Stimulated activated naive CD4-positive, alpha-beta T cell treated with Interleukin-2 at 50 U/mL for 16 hours (primary cell): ENCODE measurements at regions not wholly inside any gene's neighbourhood (a gene's known extent, or its start where the extent isn't known, plus 50 kb on each side); places are given as distances from the start of the nearest gene placed in this dataset.
"Not testable (repeated sequence)": the region's sequence is repeated elsewhere in the genome, so short reads cannot be mapped to it uniquely, and the experiment has no call there.

Experiments used
- DNase-seq: peaks from one replicate; lab custom pipeline; 2025; lab: John Stamatoyannopoulos, UW

DNA sequence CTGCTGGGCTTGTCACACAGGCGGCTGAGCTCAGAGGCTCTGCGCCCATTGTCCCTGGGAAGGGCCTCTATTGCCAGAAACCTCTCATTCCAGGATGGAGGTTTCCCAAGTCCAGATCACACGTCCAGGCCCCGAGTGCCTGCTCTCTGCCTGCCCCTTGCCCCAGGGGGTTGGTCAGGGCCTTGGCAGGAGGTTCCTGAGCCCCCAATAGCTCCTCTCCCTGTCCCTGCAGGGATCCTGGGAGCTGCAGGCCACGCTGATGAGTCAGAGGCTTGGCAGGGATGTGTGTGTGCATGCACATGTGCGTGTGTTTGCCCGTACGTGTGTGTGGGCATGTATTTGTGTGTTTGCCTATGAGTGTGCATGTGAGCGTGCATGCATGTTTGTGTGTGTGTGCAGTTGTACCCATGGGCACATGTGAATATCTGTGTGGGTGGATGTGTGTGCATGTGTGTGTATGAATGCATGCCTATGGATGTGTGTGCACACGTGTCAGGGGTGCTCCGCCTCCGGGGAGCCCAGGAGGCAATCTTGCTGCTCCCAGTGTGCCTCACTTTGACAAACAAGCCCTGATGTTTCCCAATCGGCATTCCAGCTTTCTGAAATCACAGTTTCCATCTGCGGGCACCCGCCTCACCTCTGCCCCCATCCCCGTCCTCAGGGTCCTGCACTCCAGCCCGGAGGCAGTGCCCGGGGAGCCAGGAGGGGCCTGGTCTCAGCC is 98.4 kb upstream of the GSE1 start:
- DNase-seq: no peak

DNA sequence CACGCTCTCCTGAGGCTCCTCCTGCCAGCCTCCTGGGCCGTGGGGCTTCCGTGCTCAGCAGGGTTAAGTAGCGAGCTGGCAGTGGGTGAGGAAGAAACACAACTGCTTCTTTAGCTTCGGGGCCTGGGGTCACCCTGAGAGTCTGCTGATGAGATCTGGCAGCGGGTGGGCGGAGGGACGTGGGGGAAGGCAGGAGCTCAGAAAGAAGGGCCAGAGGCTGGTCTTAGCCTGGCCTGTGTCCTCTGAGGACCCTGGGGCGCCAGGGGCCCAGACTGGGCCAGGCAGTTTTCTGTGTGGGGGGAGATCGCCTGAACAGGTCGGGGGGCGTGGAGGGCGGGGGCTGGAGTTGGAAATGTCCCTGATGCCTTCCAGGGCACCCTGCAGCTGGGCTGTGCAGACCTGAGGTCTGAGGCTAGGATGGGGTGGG is 97.8 kb upstream of the GSE1 start:
- no peak for DNase-seq

DNA sequence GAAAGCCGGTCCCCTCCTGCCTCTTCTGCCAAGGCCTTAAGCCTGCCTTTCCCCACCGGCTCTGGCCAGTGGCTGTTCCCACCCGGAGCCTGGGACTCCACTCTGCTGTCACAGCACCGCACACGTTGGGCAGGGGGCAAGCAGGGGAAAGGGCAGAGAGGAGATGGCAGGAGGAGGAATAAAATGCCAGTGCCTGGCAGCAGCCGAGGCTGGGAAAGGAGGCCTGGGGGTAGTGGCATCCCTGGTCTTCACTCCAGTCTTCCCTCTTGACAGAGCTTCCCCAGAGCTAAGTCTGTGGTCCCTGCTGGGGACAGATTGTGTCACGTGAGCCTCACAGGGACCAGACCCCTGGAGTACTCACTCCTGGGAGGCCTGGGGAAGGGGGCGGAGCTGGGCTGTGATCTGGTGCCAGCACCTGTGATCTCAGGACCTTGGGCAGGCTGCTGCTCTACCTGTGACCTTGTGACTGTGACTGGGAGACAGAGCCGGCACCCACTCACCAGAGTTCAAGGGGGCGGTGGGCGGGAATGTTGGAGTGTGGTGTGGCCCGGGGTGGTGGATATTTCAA is 97.2 kb upstream of the GSE1 start:
- no peak for DNase-seq

DNA sequence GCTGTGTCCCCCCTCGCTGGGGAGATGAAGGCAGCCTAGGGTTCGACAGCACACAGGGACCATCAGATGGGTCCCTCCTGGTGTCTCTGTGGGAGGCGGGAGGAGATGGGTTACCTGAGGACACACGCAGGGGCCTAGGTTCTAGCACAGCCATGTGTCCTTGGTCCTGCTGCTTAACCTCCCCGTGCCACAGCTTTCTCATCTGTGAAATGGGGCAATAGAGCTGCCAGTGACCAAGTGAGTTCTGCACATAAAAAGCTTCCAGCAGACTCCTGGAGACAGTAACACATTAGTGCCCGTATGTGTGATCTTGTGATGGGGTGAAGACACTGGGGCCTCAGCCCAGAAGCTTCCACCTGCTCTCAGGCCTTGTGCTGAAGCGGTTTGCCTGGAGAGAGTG is 96.0 kb upstream of the GSE1 start:
- DNase-seq: no peak

DNA sequence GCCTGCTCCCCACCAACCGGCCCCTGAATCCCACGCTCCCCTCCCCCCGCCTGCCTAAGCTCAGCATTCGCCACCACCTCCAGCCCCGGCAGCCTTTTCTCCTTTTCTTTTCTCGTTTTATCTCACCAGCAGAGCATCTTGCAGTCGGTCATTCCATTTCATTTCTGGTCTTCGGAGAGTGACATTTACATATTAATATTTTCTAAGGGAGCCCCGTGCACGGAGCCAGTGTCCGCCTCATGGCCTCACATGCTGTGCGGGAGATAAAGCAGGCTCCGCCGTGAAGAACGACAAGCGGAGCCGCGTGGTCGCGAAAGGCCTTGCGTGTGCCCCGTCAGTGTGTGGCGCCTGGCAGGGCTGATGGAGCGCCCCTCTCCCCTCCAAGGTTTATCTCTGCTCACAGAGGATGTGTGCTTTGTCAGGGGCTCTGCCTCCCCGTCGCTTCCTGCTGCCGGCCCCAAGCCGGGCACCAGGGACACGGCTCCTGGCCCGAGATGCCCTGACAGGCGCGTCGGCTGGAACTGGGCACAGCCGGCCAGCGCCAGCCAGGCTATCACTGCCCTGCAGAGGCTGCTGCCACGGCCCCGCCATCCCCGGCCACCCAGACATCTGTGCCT is 95.5 kb upstream of the GSE1 start:
- DNase-seq: no peak

DNA sequence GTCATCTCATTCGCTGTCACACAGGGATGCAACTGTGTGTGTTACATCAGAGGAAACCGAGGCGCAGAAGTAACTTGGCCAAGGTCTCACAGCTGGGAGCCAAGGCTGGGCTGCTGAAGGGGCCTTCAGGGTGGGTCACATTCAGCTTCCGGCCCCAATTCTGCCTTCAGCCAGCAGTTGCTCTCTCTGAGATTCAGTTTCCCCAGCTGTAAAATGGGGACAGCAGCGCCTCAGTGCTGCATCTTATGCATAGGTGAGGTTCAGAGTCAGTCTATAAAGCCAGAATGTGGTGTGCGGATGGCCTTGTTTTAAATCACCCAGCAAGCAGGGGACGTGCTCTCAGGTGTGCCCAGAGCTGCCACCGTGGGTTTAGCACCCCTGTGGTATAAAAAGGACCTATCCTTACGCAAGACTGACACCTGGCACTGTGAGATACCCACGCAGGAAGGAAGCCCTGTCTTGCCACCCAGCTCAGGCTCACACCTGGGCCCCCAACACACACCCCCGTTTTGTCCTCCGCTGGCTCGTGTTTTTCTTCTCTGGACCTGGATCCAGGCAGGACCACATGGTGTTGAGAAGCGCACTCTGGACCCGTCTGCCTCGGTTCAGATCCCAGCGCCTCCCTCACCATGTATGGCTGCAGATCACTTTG is 94.6 kb upstream of the GSE1 start:
- DNase-seq: no peak

DNA sequence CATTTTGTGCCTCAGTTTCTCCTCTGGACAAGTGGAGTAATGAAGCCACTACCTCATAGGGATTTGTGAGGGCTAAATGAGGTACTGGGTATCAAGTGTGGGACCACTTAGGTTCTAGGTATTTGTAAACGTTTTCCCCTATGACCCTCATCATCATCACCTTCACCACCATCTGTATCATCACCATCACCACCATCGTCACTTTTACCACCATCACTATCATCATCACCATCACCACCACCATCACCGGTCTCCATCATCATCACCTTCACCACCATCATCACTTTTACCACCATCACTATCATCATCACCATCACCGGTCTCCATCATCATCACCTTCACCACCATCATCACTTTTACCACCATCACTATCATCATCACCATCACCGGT is 94.1 kb upstream of the GSE1 start:
- DNase-seq: not testable (repeated sequence)

DNA sequence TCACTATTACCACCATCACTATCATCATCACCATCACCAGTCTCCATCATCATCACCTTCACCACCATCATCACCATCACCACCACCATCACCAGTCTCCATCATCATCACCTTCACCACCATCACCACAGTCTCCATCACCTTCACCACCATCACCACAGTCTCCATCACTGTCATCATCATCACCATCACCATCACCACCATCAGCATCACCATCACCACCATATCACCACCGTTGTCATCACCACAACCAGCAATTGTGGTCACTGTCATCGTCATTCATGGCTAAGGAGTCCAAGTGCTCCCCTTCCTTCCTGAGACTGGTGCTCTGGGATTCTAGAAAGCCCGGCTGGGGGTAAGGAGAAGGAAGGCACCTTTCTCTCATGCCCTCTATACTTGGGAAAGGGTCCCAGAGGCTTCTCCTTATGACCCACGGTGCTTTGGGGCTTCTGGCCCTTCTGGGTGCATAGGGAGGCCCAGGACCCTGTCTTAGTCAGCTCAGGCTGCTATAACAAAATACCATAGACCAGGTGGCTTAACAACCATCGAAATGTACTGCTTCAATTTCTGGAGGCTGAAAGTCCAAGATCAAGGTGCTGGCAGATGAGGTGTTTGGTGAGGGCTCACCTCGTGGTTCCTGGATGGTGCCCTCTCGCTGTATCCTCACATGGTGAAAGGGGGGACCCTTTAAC is 93.4 kb upstream of the GSE1 start:
- no peak for DNase-seq

DNA sequence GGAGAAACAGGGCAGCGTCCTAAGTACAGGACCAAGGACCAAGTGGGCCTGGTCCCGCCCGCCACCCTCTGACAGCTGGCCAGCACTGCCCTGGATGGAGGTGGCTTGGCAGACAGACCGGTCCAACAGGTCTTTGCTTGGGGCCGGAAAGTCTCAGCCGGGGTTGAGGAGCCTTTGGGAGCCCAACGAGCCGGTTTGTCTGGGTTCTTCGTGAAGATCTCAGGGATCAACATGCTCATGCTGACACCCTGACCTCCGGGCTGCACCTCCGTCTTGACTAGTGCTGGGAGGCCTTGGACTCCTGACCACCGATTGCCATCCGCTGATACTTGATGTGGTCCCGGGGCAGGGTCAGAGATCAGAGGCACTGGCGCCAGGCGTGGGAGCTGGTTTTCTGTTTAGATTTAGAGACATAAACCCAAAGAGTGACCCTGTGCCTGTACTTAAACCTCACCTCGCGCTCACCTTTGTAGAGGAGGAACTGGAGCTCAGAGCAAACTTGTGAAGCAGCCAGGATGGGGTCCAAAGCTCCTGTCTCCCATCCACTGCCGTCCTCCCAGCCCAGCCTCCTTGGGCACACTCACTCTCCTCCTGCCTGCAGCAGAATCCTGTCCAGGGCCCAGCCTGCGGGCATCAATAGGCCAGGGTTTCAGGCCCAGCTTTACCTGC is 92.1 kb upstream of the GSE1 start:
- no peak for DNase-seq

DNA sequence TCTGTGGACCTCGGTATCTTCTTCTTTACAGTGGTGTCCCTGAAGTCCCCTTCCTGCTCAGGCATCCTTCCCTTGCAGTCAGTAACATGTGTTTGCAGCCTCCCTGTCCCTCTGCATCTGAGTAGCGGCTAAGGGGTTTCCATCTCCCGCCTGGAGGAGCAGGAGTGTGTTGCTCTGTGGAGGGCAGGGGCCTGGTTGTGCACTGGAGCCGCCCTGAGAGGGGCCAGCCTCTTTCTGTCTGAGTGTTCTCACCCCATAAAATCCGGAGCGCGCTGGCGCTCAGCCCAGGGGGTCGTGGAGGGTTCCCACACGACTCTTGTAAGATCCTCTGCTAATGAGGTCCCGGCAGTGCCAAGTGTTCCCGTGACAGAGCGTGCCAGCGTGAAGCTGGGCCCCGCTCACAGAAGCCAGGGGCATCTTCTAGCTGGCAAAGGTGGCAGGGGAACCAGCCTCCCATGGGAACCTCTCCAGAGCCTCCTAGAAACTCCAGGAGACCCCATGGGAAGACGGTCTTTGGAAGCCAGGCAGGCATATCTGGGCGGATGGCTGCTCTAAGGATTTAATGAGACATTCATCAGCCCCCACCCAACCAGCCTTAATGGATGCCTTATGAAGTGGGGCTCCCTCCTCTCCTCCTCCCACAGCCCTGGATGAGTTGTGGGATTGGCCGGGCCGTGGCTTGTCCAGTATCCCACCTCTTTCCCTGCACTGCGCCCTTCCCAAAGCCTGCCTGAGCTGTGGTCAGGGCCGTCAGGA is 91.4 kb upstream of the GSE1 start:
- no peak for DNase-seq

DNA sequence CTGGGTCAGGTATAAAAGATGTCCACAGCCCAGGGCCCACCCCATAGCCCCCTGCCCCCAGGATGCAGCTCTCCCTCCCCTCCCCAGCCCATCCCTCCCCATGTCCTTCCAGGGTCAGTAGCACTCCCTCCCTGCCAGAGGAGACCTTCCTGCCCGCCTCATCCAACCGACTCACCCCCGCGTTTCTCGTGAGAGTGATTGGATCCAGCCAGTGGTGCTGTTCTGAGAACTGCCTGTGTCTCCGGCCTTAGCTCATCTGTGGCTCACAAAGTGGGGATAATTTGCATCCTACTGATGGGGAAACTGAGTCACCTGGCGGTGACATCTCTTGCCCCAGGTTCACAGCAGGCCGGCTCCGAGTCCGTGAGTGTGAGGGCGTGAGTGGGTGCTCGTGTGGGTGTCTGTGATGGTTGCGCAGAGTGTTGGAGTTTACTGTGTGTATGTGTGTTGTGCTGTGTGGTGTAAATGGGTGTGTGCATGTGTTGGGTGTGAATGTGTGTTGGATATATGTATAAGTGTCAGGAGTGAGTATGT is 90.7 kb upstream of the GSE1 start:
- no peak for DNase-seq

DNA sequence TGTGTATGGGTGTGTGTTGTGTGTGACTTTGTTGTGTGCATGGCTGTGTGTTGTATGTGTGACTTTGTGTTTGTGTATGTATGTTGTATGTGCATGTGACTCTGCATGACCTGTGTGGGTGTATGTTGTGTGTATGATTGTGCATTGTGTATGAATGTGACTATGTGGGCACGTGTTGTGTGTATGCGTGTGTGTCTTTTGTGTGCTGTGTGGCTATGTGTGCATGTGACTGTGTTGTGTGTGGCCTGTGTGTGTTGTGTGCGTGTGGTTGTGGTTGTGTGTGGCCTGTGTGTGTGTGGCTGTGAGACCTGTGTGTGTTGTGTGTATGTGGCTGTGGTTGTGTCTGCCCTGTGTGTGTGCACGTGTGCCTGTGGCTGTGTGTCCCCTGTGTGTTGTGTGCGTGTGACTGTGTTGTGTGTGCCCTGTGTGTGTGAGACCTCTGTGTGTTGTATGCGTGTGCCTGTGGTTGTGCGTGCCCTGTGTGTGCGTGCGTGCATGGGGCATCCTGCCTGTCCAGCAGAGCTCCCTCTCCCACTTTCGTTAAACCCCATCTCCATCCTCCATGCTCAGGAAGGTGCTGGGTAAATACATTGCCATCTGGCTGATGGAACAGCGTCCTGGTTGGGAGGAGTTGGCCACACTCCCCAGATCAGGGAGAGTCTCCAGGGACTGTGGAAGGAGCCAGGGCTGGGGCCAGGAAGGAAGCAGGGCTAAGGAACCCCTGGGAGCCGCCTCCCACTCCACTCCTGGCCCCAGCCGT is 90.1 kb upstream of the GSE1 start:
- DNase-seq: no peak

DNA sequence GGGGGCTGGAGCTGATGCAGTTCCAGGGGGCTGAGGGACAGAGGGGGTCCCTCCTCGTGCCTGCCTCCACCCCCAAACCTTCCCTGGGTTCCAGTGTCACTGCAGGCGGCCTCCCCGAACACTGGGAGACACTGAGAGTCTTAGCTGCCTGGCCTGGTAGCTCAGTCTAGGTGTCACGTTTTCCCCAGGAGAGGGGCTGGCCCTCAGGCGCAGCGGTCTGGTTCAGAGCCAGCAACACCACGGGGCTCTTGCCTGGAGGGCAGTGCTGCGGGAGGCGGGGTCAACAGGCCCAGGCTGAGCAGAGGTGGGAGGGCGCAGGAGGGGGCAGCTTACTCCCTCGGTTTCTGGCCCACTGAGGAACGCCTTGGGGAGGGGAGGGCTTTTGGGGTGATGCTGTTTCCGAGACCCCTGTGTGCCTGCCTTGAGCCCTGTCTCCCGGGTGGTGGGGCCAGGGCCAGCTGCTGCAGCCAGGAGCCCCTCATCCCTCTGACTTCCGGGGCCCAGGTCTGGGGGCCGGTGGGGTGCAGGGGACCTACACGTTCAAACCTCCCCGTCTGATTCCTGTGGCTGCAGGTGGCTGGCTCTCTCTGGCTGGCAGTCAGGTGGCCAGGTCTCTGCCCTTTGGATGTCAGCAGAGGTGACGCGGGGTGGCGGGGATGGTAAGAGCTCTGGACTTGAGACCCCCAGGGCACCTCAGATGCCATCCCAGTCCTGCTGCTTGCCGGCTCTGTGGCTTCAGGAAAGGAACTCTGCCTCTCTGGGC is 89.3 kb upstream of the GSE1 start:
- no peak for DNase-seq

DNA sequence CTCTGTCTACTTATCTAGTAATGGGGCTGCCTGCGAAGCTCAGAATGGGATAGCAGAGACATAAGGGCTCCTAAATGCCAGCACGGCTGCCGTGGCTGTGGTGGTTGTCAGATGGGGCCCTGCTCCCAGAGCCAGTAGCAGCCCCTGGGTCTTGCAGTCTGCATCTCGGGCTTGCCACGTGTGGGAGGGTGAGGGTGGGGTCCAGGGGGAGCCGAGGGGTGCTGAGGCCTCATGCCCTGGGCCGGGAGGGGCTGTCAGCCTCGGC is 88.8 kb upstream of the GSE1 start:
- no peak for DNase-seq

DNA sequence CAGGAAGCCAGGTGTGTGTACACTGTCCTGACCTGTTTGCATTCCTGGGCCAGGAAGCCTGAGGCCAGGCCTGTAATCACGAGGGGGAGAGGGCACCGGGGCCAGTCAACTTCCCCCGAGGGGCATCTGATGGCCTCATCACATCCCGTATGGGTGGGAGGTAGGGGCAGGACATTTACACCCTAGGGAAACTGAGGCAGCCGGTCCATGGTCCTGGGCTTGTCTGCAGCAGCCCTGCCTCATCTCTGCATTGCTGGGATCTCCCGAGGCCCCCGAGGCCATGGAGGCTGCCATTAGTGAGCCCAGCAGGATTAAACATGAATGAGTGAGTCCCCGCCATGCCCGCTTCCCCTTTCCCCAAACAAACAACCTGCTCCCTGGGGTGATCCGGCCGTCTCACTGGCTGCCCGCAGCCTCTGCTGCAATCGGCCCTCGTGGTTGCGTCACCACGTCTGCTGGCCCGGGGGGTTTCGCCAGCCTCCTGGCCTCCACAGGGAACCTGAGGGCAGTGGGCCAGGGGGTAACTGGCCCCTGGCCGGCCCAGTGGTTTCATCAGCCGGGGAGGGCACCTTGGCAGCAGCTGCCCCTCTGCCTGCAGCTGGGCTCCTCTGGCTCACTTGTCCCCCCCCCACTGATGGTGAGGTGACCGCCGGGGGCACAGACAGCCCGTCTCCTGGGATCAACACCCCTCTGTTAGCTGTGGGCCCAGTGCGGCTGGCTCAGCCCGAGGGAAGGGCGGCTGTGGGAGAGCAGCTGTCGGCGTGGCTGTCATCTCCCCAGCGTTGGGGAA is 88.3 kb upstream of the GSE1 start:
- no peak for DNase-seq

DNA sequence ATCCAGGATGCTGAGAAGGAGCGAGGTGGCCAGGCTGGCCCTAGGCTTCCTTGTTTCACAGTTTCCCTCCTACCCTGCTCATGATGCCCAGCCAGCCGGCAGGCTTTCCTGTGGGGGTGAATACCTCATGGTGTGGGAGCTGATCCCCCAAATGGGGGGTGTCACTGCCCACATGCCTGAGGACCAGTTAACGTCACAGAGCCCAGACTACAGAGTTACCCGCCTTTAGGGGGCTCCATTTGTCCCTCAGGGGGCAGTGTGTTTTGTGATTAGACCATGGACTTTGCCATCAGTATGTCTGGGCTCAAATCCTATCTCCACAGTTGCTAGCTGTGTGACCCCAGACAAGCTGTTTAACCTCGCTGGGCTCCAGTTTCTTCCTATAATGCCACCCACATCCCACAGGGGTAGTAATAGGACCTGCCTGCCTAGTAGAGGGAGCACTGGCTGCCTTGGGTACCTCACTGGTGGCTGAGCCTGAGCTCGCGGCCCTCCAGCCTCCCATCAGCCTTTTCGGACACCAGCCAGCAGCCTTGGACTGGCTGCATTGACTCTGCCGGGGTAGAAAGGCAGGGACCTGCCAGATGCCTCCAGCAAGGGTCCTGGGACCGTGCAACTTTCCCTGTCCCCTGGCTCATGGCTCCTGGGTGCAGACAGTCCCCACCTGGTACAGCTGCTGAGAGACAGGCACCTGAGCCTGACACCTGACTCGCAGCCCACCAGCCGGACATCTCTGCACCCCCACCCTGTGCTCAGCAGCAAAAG is 87.5 kb upstream of the GSE1 start:
- no peak for DNase-seq

DNA sequence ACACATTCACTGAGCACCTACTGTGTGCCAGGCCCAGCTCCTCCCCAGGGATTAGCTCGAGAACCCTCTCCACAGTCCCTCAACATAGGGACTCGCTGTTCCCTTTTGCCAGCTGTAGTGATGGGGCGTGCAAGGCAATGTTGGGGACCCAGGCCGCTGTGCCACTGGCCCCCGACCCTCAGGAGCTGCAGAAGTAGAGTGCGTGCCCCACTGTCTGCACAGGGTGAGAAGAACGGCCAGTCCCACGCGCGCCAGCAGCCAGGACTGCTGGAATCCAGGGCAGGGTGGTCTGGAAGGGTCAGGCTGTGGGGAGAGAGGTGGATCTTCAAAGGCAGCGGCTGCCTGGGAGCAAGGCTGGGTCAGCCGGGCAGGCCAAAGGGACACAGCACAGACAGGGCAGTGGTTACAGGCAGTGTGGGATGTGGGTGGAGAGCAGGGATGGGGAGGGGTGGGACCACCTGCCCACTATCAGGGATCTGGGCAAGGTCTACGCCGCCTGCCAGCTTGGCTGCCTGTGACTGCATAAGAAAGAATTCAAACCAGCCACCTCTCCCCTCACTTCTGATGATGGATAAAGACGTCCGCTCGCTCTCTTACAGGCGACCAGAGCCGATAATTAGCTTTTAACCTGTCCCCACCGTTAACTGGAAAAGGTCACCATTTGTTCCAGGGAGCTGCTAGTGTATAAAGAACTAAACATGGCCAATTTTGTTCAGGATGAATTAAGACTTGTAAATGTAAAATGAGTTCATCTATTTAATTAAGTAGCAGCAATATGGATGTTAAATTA is 86.7 kb upstream of the GSE1 start:
- no peak for DNase-seq
